Kidney (tissue), 13 donors: ENCODE measurements at regions not wholly inside any gene's neighbourhood (a gene's known extent, or its start where the extent isn't known, plus 50 kb on each side); places are given as distances from the start of the nearest gene placed in this dataset.

Experiments
- DNase-seq, 5 donors: peaks; one replicate each; pipeline ENCODE4 v3.0.0-alpha.2; 2013 to 2020
- FAIRE-seq: peaks from 2 replicates; lab custom pipeline; 2012; peaks lifted over from hg19 to GRCh38; lab: Jason Lieb, UNC
- H3K27ac ChIP-seq, 2 donors: one replicate each; pipeline ENCODE4 v1.7.0; 2013; ENCODE audit warnings: low read depth in 2 of 2, low read length in 2 of 2, inconsistent platforms in 1 of 2
- H3K27me3 ChIP-seq: one replicate; pipeline ENCODE4 v1.7.1; 2013; ENCODE audit warnings: low read length, inconsistent platforms; ENCODE audit not compliant: control insufficient read depth, insufficient read depth
- H3K36me3 ChIP-seq, 3 donors: one replicate each; pipeline versions ENCODE4 v1.7.0 to v1.7.1; 2013; ENCODE audit warnings: low read length in 3 of 3, control low read depth in 1 of 3, inconsistent platforms in 1 of 3; ENCODE audit not compliant: insufficient read depth in 3 of 3, control insufficient read depth in 2 of 3
- H3K4me1 ChIP-seq, 3 donors: one replicate each; pipeline versions ENCODE4 v1.7.0 to v1.7.1; 2013; ENCODE audit warnings: low read length in 3 of 3, inconsistent platforms in 1 of 3, low read depth in 1 of 3; ENCODE audit not compliant: control insufficient read depth in 2 of 3, insufficient read depth in 2 of 3
- H3K4me3 ChIP-seq, 3 donors: one replicate each; pipeline versions ENCODE4 v1.7.0 to v1.8.1; 2013; ENCODE audit warnings: low read length in 3 of 3, control low read depth in 1 of 3, inconsistent platforms in 1 of 3
- H3K9ac ChIP-seq, 3 donors: one replicate each; pipeline versions ENCODE4 v1.7.0 to v1.7.1; 2013; ENCODE audit warnings: low read length in 3 of 3, control low read depth in 1 of 3, inconsistent platforms in 1 of 3
- H3K9me3 ChIP-seq, 3 donors: one replicate each; pipeline versions ENCODE4 v1.7.0 to v1.7.1; 2013; ENCODE audit warnings: low read length in 3 of 3, control low read depth in 1 of 3, inconsistent platforms in 1 of 3; ENCODE audit not compliant: control insufficient read depth in 2 of 3, insufficient read depth in 1 of 3
- intact Hi-C: fragments of 100-400 bp; cut with DNase I; formaldehyde crosslinking; loops from one replicate; pipeline ENCODE4 v1.11.1; 2022
- TF ChIP-seq, protein P1 (sequence below): IDR thresholded peaks from 3 replicates; pipeline ENCODE4 v1.5.1; 2012; ENCODE audit warnings: mild to moderate bottlenecking, moderate library complexity, borderline replicate concordance; ENCODE audit not compliant: insufficient read depth; ENCODE audit errors: extremely low read depth
- donor health status: control.
- donor health status: control.
- donor health status: control.
- donor health status: control.
- donor health status: control.
- donor health status: DM: yes; HTN: yes; CAD: no.
- donor health status: Normal renal cell carcinoma (clear cell type).

DNA sequence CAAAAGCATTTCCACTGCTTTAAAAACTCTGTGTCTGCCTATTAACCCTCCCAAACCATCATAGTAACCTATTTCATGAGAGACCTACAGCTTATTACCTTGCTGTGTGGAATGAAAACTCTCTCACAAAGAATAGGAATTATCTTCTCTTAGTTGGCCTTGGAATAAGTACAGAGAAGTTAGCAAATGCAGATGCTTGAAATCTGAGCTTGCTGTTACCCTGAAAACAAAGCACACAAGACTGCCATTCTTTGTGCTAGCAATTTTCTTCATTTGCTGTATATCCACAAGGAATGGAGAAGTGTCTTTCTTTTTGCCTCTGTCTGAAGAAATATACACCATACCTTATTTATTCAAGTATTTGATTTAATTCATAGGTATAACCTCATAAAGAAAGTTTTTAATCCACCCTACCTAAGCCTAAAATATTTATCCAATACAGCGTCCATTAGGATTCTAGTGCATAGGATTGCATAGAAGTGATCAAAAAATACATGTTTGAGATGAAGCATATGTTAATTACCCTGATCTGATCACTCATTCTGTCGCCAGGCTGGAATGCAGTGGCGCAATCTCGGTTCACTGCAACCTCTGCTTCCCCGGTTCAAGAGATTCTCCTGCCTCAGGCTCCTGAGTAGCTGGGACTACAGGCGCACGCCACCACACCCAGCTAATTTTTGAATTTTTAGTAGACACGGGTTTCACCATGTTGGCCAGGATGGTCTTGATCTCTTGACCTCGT is 451.1 kb downstream of the LTN1 start:
- DNase-seq, result no peak
- no peak for FAIRE-seq
- no peak overlapping the region for H3K9ac ChIP-seq

DNA sequence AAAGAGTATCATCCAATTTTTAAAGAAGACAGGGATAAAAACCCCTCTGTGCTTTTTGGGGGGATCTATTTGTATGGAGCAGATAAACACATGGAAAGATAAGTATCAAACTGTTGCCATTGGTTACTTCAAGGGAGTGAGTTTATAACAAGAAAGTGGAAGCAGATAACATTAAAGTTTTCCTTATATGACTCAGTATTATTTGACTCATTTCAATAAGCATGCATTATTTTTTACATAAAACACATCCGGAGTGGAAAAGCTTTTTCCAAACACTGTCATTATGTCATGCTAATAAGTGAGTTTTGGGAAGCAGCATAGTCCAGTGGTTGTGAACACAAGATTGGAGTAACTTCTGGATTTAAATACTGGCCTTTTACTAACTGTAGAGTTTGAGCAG is 452.2 kb downstream of the LTN1 start:
- no peak for FAIRE-seq
- TF ChIP-seq, protein P1, sequence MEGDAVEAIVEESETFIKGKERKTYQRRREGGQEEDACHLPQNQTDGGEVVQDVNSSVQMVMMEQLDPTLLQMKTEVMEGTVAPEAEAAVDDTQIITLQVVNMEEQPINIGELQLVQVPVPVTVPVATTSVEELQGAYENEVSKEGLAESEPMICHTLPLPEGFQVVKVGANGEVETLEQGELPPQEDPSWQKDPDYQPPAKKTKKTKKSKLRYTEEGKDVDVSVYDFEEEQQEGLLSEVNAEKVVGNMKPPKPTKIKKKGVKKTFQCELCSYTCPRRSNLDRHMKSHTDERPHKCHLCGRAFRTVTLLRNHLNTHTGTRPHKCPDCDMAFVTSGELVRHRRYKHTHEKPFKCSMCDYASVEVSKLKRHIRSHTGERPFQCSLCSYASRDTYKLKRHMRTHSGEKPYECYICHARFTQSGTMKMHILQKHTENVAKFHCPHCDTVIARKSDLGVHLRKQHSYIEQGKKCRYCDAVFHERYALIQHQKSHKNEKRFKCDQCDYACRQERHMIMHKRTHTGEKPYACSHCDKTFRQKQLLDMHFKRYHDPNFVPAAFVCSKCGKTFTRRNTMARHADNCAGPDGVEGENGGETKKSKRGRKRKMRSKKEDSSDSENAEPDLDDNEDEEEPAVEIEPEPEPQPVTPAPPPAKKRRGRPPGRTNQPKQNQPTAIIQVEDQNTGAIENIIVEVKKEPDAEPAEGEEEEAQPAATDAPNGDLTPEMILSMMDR, result no peak
- Histone ChIP-seq H3K27me3 (no peaks in the 10 kb centered on the region), H3K36me3 (no peaks in the 10 kb centered on the region), H3K9me3 (peaks cover 0 to 2% (median 0%) of the 10 kb centered on the region in 3 donors), H3K9ac (no peak overlapping the region), H3K4me3 (no peak overlapping the region), H3K4me1 (no peaks in the 10 kb centered on the region), H3K27ac (no peak overlapping the region)
- no peak for DNase-seq
- intact Hi-C loops, result no loop called here

More for the DNA sequence above, 451.1 kb downstream of the LTN1 start:
- H3K4me3 ChIP-seq, result no peak overlapping the region
- H3K4me1 ChIP-seq, result no peaks in the 10 kb centered on the region
- intact Hi-C loops, result no loop called here
- no peaks in the 10 kb centered on the region for H3K36me3 ChIP-seq
- H3K9me3 ChIP-seq, result peaks cover 0 to 2% (median 0%) of the 10 kb centered on the region in 3 donors
- no peak overlapping the region for H3K27ac ChIP-seq
- TF ChIP-seq, protein P1, result no peak
- H3K27me3 ChIP-seq, result no peaks in the 10 kb centered on the region

DNA sequence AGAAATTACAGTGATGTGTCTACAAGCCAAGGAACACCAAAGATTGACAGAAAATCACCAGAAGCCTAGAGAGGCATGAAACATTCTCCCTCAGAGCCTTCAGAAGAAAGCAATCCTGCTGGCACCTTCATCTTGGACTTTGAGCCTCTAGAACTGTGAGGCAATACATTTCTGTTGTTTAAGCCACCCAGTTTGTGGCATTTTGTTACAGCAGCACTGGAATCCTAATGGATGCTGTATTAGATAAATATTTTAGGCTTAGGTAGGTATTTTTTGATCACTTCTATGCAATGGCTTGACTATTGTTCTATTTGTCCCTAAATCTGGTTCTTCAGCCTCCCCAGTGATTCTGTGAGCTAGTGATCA is 453.1 kb downstream of the LTN1 start:
- H3K27me3 ChIP-seq, result no peaks in the 10 kb centered on the region
- TF ChIP-seq, protein P1, result no peak
- intact Hi-C loops, result no loop called here
- H3K36me3 ChIP-seq, result no peaks in the 10 kb centered on the region
- no peaks in the 10 kb centered on the region for H3K4me1 ChIP-seq
- no peak for DNase-seq
- H3K9ac ChIP-seq, result no peak overlapping the region
- peaks cover 0 to 2% (median 0%) of the 10 kb centered on the region in 3 donors for H3K9me3 ChIP-seq
- H3K27ac ChIP-seq, result no peak overlapping the region
- H3K4me3 ChIP-seq, result no peak overlapping the region
- no peak for FAIRE-seq
